ENCODE measurements at regions not wholly inside any gene's neighbourhood (a gene's known extent, or its start where the extent isn't known, plus 50 kb on each side); places are given as distances from the start of the nearest gene placed in this dataset.

DNA sequence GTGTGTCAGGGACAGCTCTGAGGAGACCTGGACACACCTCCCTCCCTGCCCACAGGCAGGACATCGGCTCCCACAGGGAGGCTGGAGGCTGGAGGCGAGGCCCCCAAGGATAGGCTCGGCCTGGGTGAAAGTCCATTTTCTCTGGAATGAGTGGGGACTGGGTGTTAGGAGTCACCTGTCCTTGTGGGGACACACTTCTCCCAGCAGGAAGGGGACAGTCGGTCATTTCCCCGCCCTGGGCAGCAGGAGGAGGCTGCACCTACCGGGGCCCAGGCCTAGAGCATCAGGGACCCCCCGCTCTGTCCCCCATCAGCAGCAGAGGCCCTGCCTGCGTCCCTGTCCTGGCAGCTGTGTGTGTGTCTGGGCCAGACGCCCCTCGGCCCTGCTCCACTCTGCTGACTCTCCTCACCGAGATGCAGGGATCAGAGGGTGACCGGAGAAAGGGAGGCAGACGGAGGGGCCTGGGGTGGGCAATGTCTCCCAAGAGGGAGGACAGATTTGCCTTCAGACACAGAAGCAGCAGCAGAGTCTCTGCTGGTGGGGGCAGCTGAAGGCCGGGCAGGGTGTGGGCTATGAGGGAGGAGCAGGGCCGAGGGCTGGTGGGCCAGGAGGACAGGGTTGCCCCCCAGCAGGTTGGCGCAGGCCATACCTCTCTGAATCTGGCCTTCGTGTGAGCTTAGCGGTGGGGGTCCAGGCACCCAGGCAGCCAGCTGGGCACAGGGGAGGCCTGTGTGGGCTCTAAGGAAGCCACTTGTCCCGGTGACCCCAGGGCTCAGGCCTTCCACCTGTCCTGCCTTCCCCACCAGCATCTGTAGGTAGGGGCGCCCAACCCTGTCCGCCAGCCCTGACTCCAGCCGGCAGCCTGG lies 125.7 kb upstream of the NKX1-1 start:
- H3K4me1 ChIP-seq = no peaks in the 10 kb centered on the region
- no peak for DNase-seq
- 76 to 82% methylated on average over 3 to 20 of the region's 22 CpGs for WGBS, 2 donors (ENCODE audit: low coverage in 1 of 2)
- no peak for TF ChIP-seq POLR2AphosphoS5 (IDR thresholded peaks at IDR 0.05)
- no peak for TF ChIP-seq POLR2A (IDR thresholded peaks at IDR 0.05)
- TF ChIP-seq EP300 (IDR thresholded peaks at IDR 0.05; ENCODE audit: low read depth) = no peak
- TF ChIP-seq, protein P1, sequence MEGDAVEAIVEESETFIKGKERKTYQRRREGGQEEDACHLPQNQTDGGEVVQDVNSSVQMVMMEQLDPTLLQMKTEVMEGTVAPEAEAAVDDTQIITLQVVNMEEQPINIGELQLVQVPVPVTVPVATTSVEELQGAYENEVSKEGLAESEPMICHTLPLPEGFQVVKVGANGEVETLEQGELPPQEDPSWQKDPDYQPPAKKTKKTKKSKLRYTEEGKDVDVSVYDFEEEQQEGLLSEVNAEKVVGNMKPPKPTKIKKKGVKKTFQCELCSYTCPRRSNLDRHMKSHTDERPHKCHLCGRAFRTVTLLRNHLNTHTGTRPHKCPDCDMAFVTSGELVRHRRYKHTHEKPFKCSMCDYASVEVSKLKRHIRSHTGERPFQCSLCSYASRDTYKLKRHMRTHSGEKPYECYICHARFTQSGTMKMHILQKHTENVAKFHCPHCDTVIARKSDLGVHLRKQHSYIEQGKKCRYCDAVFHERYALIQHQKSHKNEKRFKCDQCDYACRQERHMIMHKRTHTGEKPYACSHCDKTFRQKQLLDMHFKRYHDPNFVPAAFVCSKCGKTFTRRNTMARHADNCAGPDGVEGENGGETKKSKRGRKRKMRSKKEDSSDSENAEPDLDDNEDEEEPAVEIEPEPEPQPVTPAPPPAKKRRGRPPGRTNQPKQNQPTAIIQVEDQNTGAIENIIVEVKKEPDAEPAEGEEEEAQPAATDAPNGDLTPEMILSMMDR (IDR thresholded peaks at IDR 0.05) = no peak
- no peak overlapping the region for H3K4me3 ChIP-seq
- in situ Hi-C loops (cut with MboI; ENCODE audit: low pct_ligation_motif_present in 1 of 4, low pct_unique_long_range_greater_than_20kb in 1 of 4, low sequenced_read_pairs in 3 of 4) = no loop called here
- peaks cover 55% of the 10 kb centered on the region for H3K27me3 ChIP-seq
- no peak overlapping the region for H3K27ac ChIP-seq
- H3K9me3 ChIP-seq = no peaks in the 10 kb centered on the region
- H3K36me3 ChIP-seq = no peaks in the 10 kb centered on the region
- intact Hi-C loops (cut with DNase I; ENCODE audit: low total_unique reads) = no loop called here

DNA sequence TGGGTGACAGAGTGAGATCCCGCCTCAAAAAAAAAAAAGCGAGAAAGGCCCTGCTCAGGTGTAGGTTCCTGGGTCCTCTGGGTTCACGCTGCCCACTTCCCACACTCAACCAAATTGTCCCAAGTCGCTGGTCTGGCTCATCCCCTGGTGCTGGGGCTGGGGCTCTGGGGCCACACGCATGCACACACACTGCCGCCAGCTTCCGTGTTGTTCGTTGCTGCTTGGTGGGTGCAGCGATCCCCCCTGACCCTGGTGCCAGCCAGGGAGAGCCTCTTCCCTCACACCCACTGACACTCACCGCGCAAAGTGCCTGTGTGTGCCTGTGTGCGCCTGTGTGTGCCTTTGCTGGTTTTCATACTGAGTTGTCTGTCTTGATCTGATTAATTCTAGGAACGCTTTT lies 124.1 kb upstream of the NKX1-1 start:
- intact Hi-C loops (cut with DNase I; ENCODE audit: low total_unique reads) = no loop called here
- H3K36me3 ChIP-seq = no peaks in the 10 kb centered on the region
- no peak for DNase-seq
- no peak overlapping the region for H3K27ac ChIP-seq
- H3K4me1 ChIP-seq = no peaks in the 10 kb centered on the region
- no peaks in the 10 kb centered on the region for H3K9me3 ChIP-seq
- TF ChIP-seq, protein P1 (IDR thresholded peaks at IDR 0.05) = no peak
- TF ChIP-seq POLR2AphosphoS5 (IDR thresholded peaks at IDR 0.05) (no peak), EP300 (IDR thresholded peaks at IDR 0.05; ENCODE audit: low read depth) (no peak), POLR2A (IDR thresholded peaks at IDR 0.05) (no peak)
- H3K27me3 ChIP-seq = peaks cover 59% of the 10 kb centered on the region
- WGBS, 2 donors (ENCODE audit: low coverage in 1 of 2) = 77% methylated on average over 13 of the region's 13 CpGs; no CpG with 5 or more reads in 1 of the 2 donors
- in situ Hi-C loops (cut with MboI; ENCODE audit: low pct_ligation_motif_present in 1 of 4, low pct_unique_long_range_greater_than_20kb in 1 of 4, low sequenced_read_pairs in 3 of 4) = no loop called here
- H3K4me3 ChIP-seq = no peak overlapping the region

DNA sequence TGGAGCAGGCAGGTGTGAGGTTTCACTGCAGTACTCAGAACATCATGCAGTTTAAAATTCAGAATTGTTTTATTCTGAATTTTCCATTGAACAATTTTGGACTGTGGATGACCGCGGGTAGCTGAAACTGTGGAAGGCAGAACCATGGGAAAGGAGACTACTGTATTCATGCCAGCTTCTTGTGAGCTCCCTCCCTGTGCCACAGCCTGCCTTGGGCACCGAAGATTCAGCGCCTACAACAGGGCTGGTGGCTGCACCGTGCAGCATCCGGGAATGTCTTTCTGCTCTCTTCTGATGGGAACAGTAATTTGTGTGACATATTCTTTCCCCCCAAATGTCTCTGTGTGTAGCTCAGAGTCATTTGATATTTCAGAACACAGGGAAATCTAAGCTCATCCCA lies 118.5 kb upstream of the NKX1-1 start:
- no peaks in the 10 kb centered on the region for H3K9me3 ChIP-seq
- peaks cover 0 to 5% (median 5%) of the 10 kb centered on the region in 4 donors for H3K4me1 ChIP-seq
- H3K27me3 ChIP-seq = peaks cover 69% of the 10 kb centered on the region

DNA sequence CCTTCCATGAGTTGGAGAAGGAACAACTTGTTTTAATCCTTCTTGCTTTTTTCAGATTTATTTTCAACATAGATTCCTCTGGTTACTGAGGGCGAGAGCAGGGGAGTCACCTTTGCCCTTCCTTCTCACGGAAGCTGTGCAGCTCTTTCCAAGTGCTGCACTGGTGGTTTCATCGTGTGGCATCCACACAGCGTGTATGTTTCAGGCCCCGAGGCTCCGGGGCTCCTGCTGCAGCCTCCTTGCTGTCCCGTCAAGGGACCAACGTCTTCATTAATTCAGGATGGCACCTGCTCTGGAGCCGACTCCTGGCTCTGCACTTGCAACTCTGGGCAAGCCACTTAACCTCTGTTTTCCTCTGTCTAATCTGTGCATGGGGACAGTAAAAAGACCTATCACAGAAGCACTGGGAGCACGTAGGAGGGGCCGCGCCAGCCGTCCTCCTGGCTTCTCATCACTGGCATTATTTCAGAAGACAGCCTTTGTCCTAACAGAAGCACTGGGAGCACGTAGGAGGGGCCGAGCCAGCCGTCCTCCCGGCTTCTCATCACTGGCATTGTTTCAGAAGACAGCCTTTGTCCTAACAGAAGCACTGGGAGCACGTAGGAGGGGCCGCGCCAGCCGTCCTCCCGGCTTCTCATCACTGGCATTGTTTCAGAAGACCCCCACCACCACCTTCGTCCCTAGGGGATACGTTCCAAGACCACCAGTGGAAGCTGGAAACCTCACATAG lies 117.8 kb upstream of the NKX1-1 start:
- Histone ChIP-seq H3K4me3 (no peak overlapping the region), H3K27me3 (peaks cover 70% of the 10 kb centered on the region), H3K27ac (no peak overlapping the region), H3K4me1 (peaks cover 0 to 5% (median 5%) of the 10 kb centered on the region in 4 donors), H3K36me3 (no peaks in the 10 kb centered on the region), H3K9me3 (no peaks in the 10 kb centered on the region)
- DNase-seq = no peak
- in situ Hi-C loops (cut with MboI; ENCODE audit: low pct_ligation_motif_present in 1 of 4, low pct_unique_long_range_greater_than_20kb in 1 of 4, low sequenced_read_pairs in 3 of 4) = no loop called here
- no peak for TF ChIP-seq POLR2A (IDR thresholded peaks at IDR 0.05)
- no peak for TF ChIP-seq POLR2AphosphoS5 (IDR thresholded peaks at IDR 0.05)
- TF ChIP-seq, protein P1 (IDR thresholded peaks at IDR 0.05) = no peak
- intact Hi-C loops (cut with DNase I; ENCODE audit: low total_unique reads) = no loop called here
- WGBS, 2 donors (ENCODE audit: low coverage in 1 of 2) = 74 to 91% methylated on average over 13 to 24 of the region's 24 CpGs

More for the DNA sequence above, 118.5 kb upstream of the NKX1-1 start:
- intact Hi-C loops (cut with DNase I; ENCODE audit: low total_unique reads) (no loop called here), in situ Hi-C loops (cut with MboI; ENCODE audit: low pct_ligation_motif_present in 1 of 4, low pct_unique_long_range_greater_than_20kb in 1 of 4, low sequenced_read_pairs in 3 of 4) (no loop called here)
- WGBS, 2 donors (ENCODE audit: low coverage in 1 of 2) = 77 to 97% methylated on average over 4 to 6 of the region's 6 CpGs
- DNase-seq = no peak
- Histone ChIP-seq H3K4me3 (no peak overlapping the region), H3K36me3 (no peaks in the 10 kb centered on the region), H3K27ac (no peak overlapping the region)
- TF ChIP-seq POLR2A (IDR thresholded peaks at IDR 0.05) (no peak), POLR2AphosphoS5 (IDR thresholded peaks at IDR 0.05) (no peak), EP300 (IDR thresholded peaks at IDR 0.05; ENCODE audit: low read depth) (no peak)
- TF ChIP-seq, protein P1 (IDR thresholded peaks at IDR 0.05) = no peak

Measured in transverse colon (tissue), 4 donors.